COLO668 (cell line): ENCODE measurements at regions not wholly inside any gene's neighbourhood (a gene's known extent, or its start where the extent isn't known, plus 50 kb on each side); places are given as distances from the start of the nearest gene placed in this dataset.

Experiments used
- DNase-seq: peaks from one replicate; lab custom pipeline; 2025; ENCODE audit not compliant: unreplicated experiment; lab: John Stamatoyannopoulos, UW

DNA sequence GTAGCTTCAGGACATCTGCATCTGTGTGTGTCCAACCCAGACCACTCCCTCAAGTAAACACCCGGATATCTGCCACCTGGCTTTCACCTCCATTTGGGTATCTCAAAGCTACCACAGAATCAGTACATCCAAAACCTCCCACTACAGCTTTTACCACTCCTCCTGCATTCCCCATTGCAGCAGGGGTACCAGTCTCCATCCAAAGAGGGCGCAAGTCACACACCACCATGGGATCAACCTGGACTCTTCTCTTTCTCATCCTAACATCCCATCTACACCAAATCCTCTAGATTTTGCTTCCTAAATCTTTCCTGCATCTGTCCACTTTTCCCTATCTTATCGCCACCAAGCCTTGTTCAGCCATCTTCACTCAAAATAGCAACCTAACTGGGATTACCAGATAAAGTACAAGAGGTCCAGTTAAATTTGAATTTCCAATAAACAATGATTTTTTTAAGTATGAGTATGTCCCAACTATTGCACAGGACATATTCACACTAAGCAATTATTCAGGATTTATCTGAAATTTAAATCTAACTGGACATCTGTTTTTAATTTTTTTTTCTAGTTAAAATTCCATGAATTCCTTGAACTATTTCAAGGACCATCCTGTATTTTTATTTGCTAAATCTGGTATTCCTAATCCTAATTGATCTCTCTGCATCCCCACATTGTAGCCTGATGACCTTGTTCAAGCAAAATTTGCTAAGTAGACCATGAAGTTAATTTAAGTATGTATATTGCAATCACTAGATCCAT lies 164.3 kb upstream of the MLN start:
- peak; percentile 13 for DNase-seq

DNA sequence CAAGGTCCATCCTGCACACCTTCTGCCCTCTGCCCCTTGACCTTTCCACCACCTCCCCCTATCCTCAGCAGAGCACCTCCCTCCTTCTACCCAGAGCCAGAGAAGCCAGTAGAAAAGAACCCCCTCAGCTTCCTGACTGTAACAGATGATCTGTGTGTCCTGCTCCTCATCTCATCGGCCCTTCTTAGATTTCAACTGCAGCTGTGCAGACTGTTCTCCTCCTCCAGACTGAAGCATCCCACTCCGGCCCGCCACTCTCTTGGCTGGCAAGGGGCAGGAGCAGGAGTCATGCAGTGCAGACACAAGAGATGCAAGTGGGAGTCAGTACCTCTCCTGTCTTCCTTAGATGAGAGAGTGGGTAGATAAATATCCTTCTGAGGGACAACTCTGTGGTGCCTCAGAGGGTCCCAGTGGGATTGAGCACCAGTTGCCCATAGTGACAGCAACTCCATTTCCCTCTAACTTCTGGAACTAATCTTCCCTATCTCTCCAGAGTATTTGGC lies 163.5 kb upstream of the MLN start:
- DNase-seq: no peak

DNA sequence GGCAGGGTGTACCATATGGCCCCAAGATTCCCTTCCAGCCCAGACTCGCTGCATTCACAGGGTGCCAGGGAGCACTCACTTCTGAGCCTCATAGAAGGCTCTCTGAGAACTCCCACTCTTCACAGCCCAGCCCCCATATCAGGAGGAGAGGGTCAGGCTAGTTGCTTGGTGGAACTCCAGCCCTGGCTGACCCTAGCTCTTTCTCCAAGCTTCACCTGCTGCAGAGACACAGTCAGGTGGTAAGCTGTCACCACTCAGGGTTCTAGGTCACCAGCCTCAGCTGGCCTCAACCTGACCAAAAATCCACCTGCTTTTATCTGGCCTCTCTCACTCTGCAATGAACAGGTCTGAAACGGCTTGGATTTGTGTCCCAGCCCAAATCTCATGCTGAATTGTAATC lies 162.7 kb upstream of the MLN start:
- DNase-seq: no peak

DNA sequence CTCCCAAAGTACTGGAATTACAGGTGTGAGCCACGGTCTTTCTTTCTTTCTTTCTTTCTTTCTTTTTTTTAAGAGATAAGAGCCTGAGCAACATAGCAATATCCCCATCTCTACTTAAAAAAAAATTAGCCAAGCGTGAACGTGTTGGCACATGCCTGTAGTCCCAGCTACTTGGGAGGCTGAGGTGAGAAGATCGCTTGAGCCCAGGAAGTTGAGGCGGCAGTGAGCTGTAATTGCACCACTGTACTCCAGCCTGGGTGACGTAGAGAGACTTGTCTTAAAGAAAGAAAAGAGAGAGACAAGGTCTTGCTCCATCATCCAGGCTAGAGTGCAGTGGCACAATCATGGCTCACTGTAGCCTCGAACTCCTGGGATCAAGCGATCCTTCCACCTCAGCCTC lies 162.0 kb upstream of the MLN start:
- no peak for DNase-seq

DNA sequence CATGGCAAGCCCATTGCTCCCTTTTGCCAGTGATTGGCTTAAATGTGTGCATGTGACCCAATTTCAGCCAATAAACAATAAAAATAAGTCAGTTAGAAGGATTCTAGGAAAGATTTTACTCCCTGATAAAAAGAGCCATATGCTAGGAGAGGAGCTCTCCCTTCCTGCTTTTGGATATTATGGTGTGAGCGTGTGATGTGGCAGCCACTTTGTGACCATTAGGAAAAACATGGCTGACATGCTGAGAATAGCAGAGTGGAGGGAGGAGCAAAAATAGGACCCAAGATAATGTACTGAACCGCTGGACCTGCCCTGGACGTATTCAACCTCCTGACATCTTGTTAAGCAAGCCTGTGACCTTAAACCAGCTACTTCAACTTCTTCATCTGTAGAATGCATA lies 160.6 kb upstream of the MLN start:
- no peak for DNase-seq

DNA sequence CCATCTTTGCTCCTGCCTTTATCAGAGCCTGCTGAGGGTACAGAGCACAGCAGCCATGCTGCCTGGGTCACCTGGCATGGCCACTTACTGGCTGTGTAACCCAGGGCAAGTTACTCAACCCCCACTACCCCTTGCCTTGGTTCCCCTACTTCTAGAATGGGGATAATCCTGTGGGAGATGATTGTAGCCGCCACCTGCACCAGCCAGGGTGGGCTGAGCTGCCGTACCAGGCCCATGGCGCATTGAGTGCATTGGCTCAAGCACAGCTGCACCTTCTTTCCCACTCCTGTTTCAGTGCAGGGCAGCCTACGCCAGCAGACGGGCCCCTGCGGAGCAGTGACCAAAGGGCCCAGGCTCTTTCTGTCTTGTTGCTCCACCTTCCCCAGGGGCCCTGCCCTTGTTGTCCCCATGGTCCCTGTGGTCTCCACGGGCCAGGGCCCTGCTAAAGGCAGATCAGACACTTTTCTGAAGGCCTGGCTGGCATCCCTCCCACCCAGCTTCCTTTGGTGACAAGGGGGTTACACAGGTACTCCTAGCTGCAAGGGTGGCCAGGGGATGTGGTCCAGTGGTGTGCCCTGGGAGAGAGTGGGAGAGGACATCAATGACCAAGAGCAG lies 159.4 kb upstream of the MLN start:
- DNase-seq: no peak

DNA sequence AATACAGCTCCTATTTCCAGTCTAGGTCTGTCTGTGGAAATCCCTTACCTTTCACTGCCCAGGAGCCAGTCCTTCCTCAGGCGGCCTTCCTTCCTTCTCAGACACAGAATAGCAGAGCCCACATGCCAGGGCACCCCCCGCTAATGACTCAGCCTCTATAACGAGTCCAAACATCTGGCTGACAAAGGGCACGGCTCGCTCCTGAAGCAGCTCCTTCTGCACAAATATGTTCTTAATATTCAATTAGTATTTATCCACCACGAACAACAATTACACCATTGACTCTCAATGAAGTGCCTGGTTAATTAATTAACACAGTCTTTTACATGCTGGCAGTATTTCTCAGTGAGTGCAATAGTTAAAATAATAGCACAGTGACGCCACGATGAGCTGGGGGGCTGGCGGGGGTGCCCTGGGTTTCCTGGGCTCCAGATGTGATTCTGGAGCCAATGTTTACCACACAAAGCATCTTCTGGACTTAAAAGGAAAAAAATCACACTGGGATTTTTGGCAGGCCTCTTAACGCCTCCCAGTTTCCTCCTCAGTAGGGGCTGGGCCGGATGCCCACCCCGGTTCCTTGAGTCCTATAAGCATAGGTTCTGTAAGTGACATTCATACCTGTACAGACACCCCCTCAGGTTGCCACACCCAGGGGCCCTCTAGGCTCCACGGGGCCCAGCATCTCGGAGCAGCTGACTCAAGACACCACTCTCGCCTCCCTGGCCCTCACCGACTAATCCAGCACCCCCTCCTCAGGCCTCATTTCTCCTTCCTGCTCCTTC lies 158.6 kb upstream of the MLN start:
- DNase-seq: no peak

DNA sequence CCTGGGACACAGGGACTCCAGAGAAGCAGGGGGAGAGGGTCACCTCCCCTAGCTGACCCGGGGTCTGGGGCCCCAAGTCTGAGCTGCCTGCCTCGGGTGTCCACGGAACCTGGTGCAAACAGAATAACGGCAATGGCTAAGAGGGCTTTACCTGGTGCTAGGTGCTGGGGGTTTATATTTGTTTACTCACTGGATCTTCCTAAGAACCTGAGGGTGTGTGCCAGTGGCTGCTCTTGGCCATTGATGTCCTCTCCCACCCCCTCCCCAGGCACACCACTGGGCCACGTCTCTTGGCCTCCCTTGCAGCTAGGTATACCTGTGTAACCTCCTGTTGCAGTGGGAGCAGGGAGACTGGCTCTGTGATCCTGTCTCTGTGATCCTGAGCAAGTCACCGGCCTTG lies 157.9 kb upstream of the MLN start:
- DNase-seq: no peak

DNA sequence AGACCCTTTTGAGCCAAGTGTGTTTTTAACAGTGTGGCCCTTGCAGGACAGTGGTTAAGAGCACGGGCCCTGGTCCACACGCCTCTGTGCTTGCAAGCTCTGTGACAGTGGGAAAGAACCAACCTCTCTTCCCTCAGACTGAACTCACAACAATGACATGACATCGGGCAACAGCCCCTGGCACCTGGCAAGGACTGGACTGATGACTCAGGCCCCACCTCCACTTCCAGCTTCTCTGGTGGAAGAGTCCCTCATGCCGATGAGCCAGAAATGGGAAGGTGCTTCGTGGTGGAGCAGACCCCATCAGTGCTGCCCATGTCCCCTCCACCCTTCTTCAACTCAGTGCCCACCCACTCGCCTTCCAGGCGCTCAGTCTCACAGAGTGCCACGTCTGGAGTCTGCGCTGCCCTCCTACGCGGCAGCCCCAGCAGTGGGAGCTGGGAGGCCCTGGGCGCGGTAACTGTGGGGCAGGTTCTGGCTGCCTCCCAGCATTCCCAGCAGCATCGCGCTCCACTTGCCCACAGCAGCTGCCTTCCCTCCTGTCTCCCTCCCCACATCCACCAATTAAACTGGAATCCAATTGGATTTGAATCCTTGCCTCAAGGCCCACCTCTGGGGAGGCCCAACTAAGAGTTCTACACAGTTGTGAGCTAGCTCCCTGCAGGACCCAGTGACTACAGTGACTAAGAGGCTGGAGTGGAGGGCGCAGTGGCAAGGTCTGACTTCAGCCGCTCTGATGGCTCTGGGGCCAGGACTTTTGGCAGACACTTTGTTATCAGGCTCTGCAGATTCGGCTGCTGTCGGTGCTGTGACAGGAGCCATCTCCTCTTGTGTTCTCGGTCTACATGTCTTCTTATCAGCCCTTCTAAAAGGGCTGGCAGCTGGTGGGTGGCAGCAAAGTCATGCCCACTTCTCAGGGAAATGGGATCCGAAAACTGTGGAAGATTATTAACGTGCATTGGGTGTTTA lies 156.8 kb upstream of the MLN start:
- DNase-seq: peak; percentile 7

DNA sequence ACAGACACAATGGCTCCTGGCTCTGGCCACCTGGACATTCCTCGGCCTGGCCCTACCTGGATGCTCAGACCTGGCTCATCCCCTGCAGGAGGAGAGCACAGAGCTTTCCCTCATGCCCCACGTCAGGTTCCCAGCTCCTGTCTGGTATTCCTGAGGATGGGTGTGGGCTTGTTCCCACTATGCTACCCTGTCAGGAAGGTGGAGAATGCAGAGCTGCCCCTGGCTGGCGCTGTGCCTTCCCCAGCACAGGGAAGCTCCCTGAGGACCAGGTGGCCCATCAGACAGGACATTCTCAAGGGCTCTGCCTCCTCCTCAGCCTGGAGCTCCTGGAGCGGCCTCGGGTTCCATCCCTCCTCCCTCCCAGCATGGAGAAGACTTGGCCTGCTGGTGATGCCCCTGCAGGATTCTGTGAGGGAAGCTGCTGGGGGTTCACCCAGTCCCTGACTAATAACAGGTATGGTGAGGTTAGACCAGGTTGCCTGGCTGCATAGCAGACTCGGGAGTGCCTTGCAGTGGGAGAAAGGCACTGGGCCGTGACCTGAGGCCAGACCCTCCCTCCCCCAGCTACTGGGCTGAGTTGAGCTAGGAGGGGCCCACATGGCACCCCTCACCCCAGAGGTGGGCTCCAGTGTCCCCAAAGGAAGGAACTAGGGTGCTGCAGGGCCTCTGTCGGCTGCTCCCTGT lies 156.0 kb upstream of the MLN start:
- no peak for DNase-seq

DNA sequence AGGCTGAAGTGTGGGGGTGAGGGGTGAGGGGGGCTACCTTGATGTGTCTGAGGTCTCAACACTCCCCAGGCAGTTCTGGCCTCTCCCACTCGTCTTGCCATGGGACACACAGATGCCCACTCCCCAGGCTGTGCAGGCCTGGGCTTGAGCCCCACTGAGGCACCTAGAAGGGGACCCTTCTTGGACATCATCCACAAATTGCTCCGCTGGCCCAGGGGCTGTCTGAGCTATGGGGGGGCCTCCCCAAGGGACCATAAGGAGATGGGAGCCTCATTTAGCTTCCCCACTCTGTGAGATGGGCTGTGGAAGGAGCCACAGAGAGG lies 155.5 kb upstream of the MLN start:
- no peak for DNase-seq

DNA sequence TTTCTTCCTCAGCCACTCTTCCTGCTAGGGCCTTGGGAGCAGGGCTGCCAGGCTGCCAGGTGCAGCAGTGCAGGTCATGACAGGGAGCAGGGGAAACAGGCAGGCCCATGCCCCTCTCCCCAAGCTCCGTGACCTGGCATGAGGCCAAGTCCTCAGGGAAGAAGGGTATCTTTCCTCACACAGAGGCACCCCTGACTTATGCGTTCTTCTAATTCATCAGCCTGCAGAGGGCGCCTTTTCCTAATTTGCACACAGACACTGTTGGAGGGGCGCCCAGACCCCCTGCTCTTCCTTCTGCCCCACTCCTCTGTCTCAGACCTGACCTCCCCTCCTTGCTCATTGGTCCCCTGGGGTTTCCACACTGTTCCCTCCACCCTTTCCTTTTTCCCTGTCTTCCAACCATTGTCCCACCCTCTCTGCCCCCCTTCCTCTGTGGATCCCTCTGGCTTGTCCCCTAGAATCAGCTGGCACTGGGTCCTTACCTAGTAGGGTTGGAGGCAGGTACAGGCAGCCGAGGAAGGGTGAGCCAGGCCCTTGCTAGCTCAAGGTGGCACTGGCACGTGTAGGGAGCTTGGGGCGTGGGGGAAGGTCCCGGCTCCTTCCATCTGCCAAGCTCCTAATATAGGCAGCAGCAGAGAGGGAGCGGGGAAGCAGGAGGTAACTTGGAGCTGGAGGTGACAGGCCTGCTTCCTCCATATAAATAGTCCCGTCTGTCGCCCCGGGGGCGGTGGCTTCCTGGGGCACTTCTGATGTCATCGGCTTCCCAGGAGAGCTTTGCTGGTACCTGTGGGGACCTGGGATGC lies 154.9 kb upstream of the MLN start:
- peak; percentile 28 for DNase-seq

DNA sequence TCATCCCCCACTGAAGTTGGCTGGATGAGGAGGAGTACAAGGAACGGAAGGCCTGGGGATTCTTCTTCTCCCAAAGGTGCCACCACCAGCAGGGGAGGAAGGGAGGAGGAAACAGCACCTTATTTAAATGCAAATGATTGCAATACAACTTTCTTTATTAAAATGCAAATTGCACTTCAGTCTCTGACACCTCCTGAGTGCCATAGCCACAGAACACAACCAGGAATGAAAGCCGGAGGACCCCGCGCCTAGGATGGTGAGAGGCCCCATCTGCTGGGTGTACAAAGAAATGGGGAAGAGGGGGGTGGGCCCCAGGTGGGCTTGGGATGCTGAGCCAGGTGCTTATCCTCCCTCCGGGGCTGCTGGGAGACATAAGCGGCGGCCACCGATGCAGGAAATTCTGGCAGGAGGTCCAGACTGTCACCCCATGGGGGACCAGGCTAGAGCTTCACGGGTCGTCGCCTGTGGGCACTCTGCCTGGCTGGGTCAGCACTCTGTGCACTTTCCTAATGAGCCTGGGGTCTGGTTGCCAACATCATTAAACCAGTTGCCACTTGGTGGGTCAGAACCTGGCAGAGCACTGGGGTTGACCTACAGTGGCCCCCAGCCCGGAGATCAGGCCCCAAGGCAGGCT lies 154.2 kb upstream of the MLN start:
- DNase-seq: no peak

DNA sequence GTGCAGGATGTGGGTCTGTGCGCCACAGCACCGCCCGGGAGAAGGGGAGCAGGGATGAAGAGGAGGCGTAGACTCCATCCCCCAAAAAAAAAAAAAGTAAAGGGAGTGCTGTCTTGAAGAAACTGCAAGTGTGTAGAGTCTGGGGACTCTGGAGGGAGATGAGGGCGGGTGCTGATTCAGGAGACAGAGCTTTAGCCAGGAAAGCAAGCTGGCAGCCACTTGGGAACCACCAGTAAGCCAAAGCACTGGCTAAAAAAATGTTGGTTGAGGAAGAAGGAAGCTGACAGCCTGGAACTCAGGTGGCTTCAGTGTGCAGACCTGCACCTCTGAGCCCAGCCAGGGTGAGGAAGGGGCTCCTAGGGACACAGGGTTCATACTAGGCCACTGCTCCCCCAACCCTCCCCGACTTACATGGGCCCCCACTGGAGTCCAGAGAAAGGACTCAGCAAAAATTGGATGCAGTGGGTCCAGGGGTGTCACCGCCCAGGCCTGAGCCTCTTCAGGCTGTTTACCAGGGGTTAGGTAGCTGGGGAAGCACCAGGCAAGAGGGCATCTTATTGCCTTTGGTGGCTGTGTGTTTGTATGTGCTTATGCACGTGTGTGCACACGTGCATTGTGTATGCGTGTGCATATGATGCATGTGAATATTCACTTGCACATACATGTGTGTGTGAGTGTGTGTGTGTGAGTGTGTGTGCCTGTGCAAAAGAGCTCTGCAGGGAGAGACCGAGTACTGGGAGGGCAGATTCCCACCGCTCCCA lies 153.5 kb upstream of the MLN start:
- no peak for DNase-seq

DNA sequence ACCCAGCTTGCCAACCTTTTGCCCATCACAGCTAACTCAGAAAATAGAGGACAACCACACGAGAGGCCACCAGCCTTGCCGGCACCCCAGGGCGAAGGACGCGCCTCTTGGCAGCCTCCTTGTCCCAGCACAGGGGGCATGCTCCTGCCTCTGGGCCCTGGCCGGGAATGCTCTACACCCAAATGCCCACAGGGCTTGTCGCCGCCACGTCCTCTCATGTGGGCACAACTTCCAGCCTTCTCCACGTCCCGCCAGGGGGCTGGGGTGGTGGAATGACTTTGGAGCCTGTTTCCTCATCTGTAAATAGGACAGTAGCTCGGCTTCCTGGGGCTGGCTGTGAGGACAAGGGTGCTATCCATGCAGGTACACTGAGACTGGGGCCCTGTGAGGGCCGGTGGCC lies 152.4 kb upstream of the MLN start:
- no peak for DNase-seq

DNA sequence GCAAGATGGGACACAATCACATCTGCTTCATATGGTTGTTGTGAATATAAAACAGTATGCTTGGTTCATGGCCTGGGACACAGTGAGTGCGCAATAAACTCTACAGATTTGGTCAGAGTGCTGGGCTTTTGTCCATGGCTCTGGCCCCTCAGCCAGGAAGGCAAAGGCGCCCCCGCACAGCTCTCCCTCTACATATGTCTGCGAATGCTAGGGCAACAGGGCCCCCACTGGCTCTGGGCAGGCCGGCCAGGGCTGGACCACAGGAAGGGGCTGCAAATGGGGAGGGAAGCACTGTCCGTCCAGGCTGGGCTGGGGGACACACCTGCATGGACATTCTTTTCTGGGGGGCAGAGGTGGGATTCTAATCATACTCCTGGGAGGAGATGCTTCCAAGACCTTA lies 151.8 kb upstream of the MLN start:
- DNase-seq: no peak

DNA sequence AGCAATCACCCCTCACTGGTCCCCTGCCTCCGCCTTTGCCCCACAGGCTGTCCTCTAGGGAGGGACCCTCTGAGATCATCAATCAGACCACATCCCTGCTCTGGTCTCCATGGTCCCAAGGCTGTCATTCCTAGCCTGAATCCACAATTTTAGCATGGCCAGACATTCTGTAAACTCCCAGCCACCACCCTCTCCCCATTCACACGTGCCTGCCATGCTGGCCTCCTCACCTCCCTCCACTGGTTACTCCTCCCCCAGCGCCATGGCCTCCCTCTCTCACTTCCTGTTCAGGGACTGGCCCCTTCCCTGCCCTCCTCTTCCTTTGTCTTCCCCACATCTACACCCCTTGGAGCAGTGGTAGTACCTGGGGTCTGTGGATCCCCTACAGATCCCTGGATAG lies 150.7 kb upstream of the MLN start:
- DNase-seq: no peak

DNA sequence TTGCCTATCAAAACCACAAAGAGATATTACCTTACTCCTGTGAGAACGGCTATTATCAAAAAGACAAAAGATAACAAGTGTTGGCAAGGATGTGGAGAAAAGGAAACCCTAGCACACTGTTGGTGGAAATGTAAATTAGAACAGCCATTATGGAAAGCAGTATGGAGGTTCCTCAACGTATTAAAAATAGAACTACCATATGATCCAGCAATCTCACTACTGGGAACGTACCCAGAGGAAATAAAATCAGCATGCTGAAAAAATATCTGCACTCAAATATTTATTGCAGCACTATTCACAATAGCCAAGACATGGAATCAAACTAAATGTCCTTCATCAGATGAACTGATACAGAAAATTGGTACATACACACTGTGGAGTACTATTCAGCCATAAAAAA lies 149.4 kb upstream of the MLN start:
- no peak for DNase-seq
